ENCODE measurements at regions not wholly inside any gene's neighbourhood (a gene's known extent, or its start where the extent isn't known, plus 50 kb on each side); places are given as distances from the start of the nearest gene placed in this dataset.
"Not testable (repeated sequence)": the region's sequence is repeated elsewhere in the genome, so short reads cannot be mapped to it uniquely, and the experiment has no call there.

- Histone ChIP-seq H2AFZ (ENCODE audit: low read depth, low read length) (no peak overlapping the region), H3K4me2 (ENCODE audit: low read length) (no peak overlapping the region), H3K79me2 (replicated peaks; ENCODE audit: insufficient read depth, low read length) (no peaks in the 10 kb centered on the region), H3K4me3 (ENCODE audit: low read length) (no peak overlapping the region), H3K9me2 (ENCODE audit: insufficient read depth, low read length) (no peaks in the 10 kb centered on the region), H3K27me3 (ENCODE audit: insufficient read depth, low read depth, low read length) (no peaks in the 10 kb centered on the region), H3K36me3 (ENCODE audit: insufficient read depth, low read length) (no peaks in the 10 kb centered on the region), H3K27ac (ENCODE audit: low read length) (no peak overlapping the region), H3F3A (ENCODE audit: insufficient read depth, low read length, poor library complexity, severe bottlenecking) (no peaks in the 10 kb centered on the region), H3K9ac (ENCODE audit: low read length) (no peak overlapping the region), H3K9me3 (ENCODE audit: low read length) (no peaks in the 10 kb centered on the region), H4K20me1 (ENCODE audit: insufficient read depth) (no peaks in the 10 kb centered on the region)
- TF ChIP-seq POLR2AphosphoS5 (IDR thresholded peaks at IDR 0.05) (no peak), CTCF (IDR thresholded peaks at IDR 0.05; ENCODE audit: poor library complexity, severe bottlenecking) (no peak), RAD21 (conservative IDR thresholded peaks at IDR 0.05) (no peak), MXI1 (conservative IDR thresholded peaks at IDR 0.05; ENCODE audit: poor library complexity, severe bottlenecking) (no peak), EP300 (conservative IDR thresholded peaks at IDR 0.05; ENCODE audit: poor library complexity, severe bottlenecking) (no peak), SMC3 (conservative IDR thresholded peaks at IDR 0.05; ENCODE audit: poor library complexity) (no peak), REST (IDR thresholded peaks at IDR 0.05; ENCODE audit: borderline replicate concordance) (no peak), EZH2 (IDR thresholded peaks at IDR 0.05; ENCODE audit: borderline replicate concordance, insufficient read depth, low read length, poor library complexity, severe bottlenecking) (no peak), TAF1 (IDR thresholded peaks at IDR 0.05; ENCODE audit: low read depth) (no peak)
Measured at GRCh38 chr2:7167801-7168411, 250.7 kb downstream of the RNF144A start.

- Histone ChIP-seq H3K9ac (ENCODE audit: low read length) (no peak overlapping the region), H3K9me2 (ENCODE audit: insufficient read depth, low read length) (no peaks in the 10 kb centered on the region), H3K4me3 (ENCODE audit: low read length) (no peak overlapping the region), H3K27ac (ENCODE audit: low read length) (no peak overlapping the region), H4K20me1 (ENCODE audit: insufficient read depth) (no peaks in the 10 kb centered on the region), H2AFZ (ENCODE audit: low read depth, low read length) (no peak overlapping the region), H3K36me3 (ENCODE audit: insufficient read depth, low read length) (no peaks in the 10 kb centered on the region), H3K27me3 (ENCODE audit: insufficient read depth, low read depth, low read length) (no peaks in the 10 kb centered on the region), H3K79me2 (replicated peaks; ENCODE audit: insufficient read depth, low read length) (no peaks in the 10 kb centered on the region), H3F3A (ENCODE audit: insufficient read depth, low read length, poor library complexity, severe bottlenecking) (no peaks in the 10 kb centered on the region), H3K4me2 (ENCODE audit: low read length) (no peak overlapping the region), H3K9me3 (ENCODE audit: low read length) (no peaks in the 10 kb centered on the region)
- TF ChIP-seq RAD21 (conservative IDR thresholded peaks at IDR 0.05) (no peak), REST (IDR thresholded peaks at IDR 0.05; ENCODE audit: borderline replicate concordance) (no peak), EZH2 (IDR thresholded peaks at IDR 0.05; ENCODE audit: borderline replicate concordance, insufficient read depth, low read length, poor library complexity, severe bottlenecking) (no peak), CTCF (IDR thresholded peaks at IDR 0.05; ENCODE audit: poor library complexity, severe bottlenecking) (no peak), POLR2AphosphoS5 (IDR thresholded peaks at IDR 0.05) (no peak), SMC3 (conservative IDR thresholded peaks at IDR 0.05; ENCODE audit: poor library complexity) (no peak), MXI1 (conservative IDR thresholded peaks at IDR 0.05; ENCODE audit: poor library complexity, severe bottlenecking) (no peak)
Measured at GRCh38 chr2:7169593-7169992, 252.4 kb downstream of the RNF144A start.

GRCh38 chr2:7178996-7179395 lies 261.8 kb downstream of the RNF144A start:
- not testable (repeated sequence) for H4K20me1 ChIP-seq (ENCODE audit: insufficient read depth); H3K9me2 ChIP-seq (ENCODE audit: insufficient read depth, low read length); H3K79me2 ChIP-seq (replicated peaks; ENCODE audit: insufficient read depth, low read length); H3K27ac ChIP-seq (ENCODE audit: low read length); H3K4me3 ChIP-seq (ENCODE audit: low read length); H3K9ac ChIP-seq (ENCODE audit: low read length); H3K9me3 ChIP-seq (ENCODE audit: low read length); H3K4me2 ChIP-seq (ENCODE audit: low read length); H2AFZ ChIP-seq (ENCODE audit: low read depth, low read length); H3K27me3 ChIP-seq (ENCODE audit: insufficient read depth, low read depth, low read length); H3K36me3 ChIP-seq (ENCODE audit: insufficient read depth, low read length); H3F3A ChIP-seq (ENCODE audit: insufficient read depth, low read length, poor library complexity, severe bottlenecking)

Measured in neural cell (in vitro differentiated cells).